ENCODE measurements at regions not wholly inside any gene's neighbourhood (a gene's known extent, or its start where the extent isn't known, plus 50 kb on each side); places are given as distances from the start of the nearest gene placed in this dataset.

- no peak overlapping the region for H3K4me3 ChIP-seq (ENCODE audit: low read depth, low read length)
- ChIA-PET CTCF (no interaction called here), POLR2A (no interaction called here)
- H3K9me3 ChIP-seq (ENCODE audit: control insufficient read depth, insufficient read depth, low read length), result no peaks in the 10 kb centered on the region
- TF ChIP-seq CTCF (IDR thresholded peaks at IDR 0.05; ENCODE audit: low read depth, low read length), result no peak
- no peak for DNase-seq (ENCODE audit: low read depth, low spot score)
- no peak overlapping the region for H3K27ac ChIP-seq (ENCODE audit: low read depth, low read length)
- H3K27me3 ChIP-seq (ENCODE audit: control insufficient read depth, insufficient read depth, low read length), result peaks cover under 1% of the 10 kb centered on the region
Measured at GRCh38 chr1:157315544-157315943, 177.3 kb upstream of the ETV3 start.

DNA sequence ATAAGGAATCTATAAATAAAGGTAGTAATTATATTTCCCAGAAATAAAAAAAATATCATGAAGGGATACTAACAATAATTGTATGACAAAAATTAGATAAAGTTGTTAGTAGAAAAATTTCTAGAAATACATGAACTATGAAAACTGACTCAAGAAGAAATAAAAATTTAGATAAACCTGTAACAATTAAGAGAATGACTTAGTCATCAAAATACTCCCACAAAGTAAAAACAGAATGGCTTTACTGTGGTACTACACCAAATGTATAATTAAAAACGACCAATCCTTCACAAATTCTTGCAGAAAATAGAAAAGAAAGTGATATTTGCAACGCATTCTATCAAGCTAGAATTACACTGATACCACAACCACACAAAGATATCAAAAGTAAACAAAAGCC lies 176.2 kb upstream of the ETV3 start:
- DNase-seq (ENCODE audit: low read depth, low spot score), result no peak
- no peak overlapping the region for H3K4me3 ChIP-seq (ENCODE audit: low read depth, low read length)
- H3K9me3 ChIP-seq (ENCODE audit: control insufficient read depth, insufficient read depth, low read length), result no peaks in the 10 kb centered on the region
- ChIA-PET POLR2A (no interaction called here), CTCF (no interaction called here)
- peaks cover 2% of the 10 kb centered on the region for H3K27me3 ChIP-seq (ENCODE audit: control insufficient read depth, insufficient read depth, low read length)
- no peak for TF ChIP-seq CTCF (IDR thresholded peaks at IDR 0.05; ENCODE audit: low read depth, low read length)
- no peak overlapping the region for H3K27ac ChIP-seq (ENCODE audit: low read depth, low read length)

DNA sequence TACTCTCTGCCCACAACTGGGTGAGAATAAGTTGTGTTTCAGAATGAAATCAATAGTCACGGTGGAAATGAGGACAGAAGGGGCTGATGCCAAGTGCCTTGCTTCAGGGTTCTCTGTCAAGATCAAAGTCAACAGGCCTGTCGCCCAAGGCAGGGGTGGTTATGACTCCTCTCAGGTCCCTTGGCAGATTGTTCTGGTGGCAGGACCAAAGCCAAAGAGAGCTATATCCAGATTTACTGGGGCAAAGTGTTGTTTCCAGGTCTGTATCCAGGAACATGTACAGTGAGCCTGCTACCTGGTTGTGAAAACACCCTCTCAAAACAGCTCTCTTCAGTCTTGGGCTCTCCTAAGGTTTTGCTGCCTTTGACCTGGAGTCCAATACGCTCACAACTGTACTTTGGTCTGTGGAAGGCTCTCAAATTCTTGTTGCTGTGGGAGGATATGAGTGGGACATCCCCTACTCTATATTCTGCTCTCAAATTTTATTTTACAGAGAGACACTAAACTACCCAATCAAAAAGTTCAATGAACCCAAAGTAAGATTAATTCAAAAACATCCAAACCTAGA lies 175.1 kb upstream of the ETV3 start:
- TF ChIP-seq CTCF (IDR thresholded peaks at IDR 0.05; ENCODE audit: low read depth, low read length), result no peak
- H3K4me3 ChIP-seq (ENCODE audit: low read depth, low read length), result no peak overlapping the region
- POLR2A ChIA-PET, result no interaction called here
- no peak for DNase-seq (ENCODE audit: low read depth, low spot score)
- H3K27ac ChIP-seq (ENCODE audit: low read depth, low read length), result no peak overlapping the region
- peaks cover 2% of the 10 kb centered on the region for H3K27me3 ChIP-seq (ENCODE audit: control insufficient read depth, insufficient read depth, low read length)
- CTCF ChIA-PET, result no interaction called here
- no peaks in the 10 kb centered on the region for H3K9me3 ChIP-seq (ENCODE audit: control insufficient read depth, insufficient read depth, low read length)

- CTCF ChIA-PET, result no interaction called here
- H3K27ac ChIP-seq (ENCODE audit: low read depth, low read length), result no peak overlapping the region
- no peak for TF ChIP-seq CTCF (IDR thresholded peaks at IDR 0.05; ENCODE audit: low read depth, low read length)
- POLR2A ChIA-PET, result no interaction called here
- peaks cover 2% of the 10 kb centered on the region for H3K27me3 ChIP-seq (ENCODE audit: control insufficient read depth, insufficient read depth, low read length)
- DNase-seq (ENCODE audit: low read depth, low spot score), result no peak
- no peaks in the 10 kb centered on the region for H3K9me3 ChIP-seq (ENCODE audit: control insufficient read depth, insufficient read depth, low read length)
- H3K4me3 ChIP-seq (ENCODE audit: low read depth, low read length), result no peak overlapping the region
Measured at GRCh38 chr1:157312082-157312812, 174.1 kb upstream of the ETV3 start.

DNA sequence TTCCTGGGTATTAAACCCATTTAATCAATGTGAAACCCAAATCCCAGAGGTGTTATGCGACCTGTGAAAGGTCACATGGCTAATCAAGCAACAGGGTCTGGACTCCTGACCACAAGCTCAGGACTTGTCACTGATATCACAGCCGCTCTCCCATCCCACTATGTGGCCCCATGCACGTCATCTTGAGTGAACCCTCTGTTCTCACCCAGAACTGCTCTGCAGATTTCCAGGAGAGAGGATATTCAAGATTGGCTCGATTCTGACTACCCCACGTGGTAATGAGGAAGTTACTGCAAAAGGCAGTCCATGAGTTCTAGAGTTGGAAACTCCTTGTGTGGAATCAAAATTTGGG lies 173.5 kb upstream of the ETV3 start:
- DNase-seq (ENCODE audit: low read depth, low spot score), result no peak
- CTCF ChIA-PET, result no interaction called here
- Histone ChIP-seq H3K4me3 (ENCODE audit: low read depth, low read length) (no peak overlapping the region), H3K27me3 (ENCODE audit: control insufficient read depth, insufficient read depth, low read length) (peaks cover 2% of the 10 kb centered on the region), H3K9me3 (ENCODE audit: control insufficient read depth, insufficient read depth, low read length) (no peaks in the 10 kb centered on the region), H3K27ac (ENCODE audit: low read depth, low read length) (no peak overlapping the region)
- TF ChIP-seq CTCF (IDR thresholded peaks at IDR 0.05; ENCODE audit: low read depth, low read length), result no peak
- POLR2A ChIA-PET, result no interaction called here
